Liver (tissue), 3 donors: ENCODE measurements at regions not wholly inside any gene's neighbourhood (a gene's known extent, or its start where the extent isn't known, plus 50 kb on each side); places are given as distances from the start of the nearest gene placed in this dataset.
A peak's percentile ranks its signal among the peaks of the same experiment; 100 is the strongest.

Experiments used
- ATF3 ChIP-seq: IDR thresholded peaks from 2 replicates; pipeline ENCODE4 v1.6.1; 2016; ENCODE audit warnings: antibody characterized with exemption
- CTCF ChIP-seq: fragments of 150-350 bp; IDR thresholded peaks from 2 replicates; pipeline ENCODE4 v1.5.1; 2017; ENCODE audit warnings: improper control_type of control experiment, low read depth, low read length; ENCODE audit not compliant: missing input control
- EGR1 ChIP-seq, 2 donors: IDR thresholded peaks; 2 replicates each; pipeline ENCODE4 v1.6.1; 2016 to 2018; ENCODE audit warnings: antibody characterized with exemption in 2 of 2, low read depth in 2 of 2
- GABPA ChIP-seq, 2 donors: IDR thresholded peaks in 1 of 2; conservative IDR thresholded peaks in 1 of 2; 2 replicates each; pipeline ENCODE4 v1.6.1; 2016; ENCODE audit warnings: antibody characterized with exemption in 2 of 2, mild to moderate bottlenecking in 1 of 2, moderate library complexity in 1 of 2
- HNF4A ChIP-seq, 2 donors: conservative IDR thresholded peaks; 2 replicates each; pipeline ENCODE4 v1.6.1; 2016; ENCODE audit warnings: antibody characterized with exemption in 2 of 2, mild to moderate bottlenecking in 2 of 2
- RAD21 ChIP-seq, 2 donors: IDR thresholded peaks; 2 replicates each; pipeline ENCODE4 v1.6.1; 2016; ENCODE audit warnings: antibody characterized with exemption in 2 of 2, mild to moderate bottlenecking in 2 of 2
- REST ChIP-seq: IDR thresholded peaks from 2 replicates; pipeline ENCODE4 v1.6.1; 2016; ENCODE audit warnings: antibody characterized with exemption, mild to moderate bottlenecking
- RXRA ChIP-seq, 2 donors: IDR thresholded peaks; 2 replicates each; pipeline ENCODE4 v1.6.1; 2017 to 2018; ENCODE audit warnings: antibody characterized with exemption in 2 of 2, mild to moderate bottlenecking in 1 of 2
- SP1 ChIP-seq: IDR thresholded peaks from 2 replicates; pipeline ENCODE4 v1.6.1; 2018; ENCODE audit warnings: antibody characterized with exemption, mild to moderate bottlenecking
- TAF1 ChIP-seq: conservative IDR thresholded peaks from 2 replicates; pipeline ENCODE4 v1.6.1; 2016; ENCODE audit warnings: antibody characterized with exemption, mild to moderate bottlenecking
- YY1 ChIP-seq: IDR thresholded peaks from 2 replicates; pipeline ENCODE4 v1.6.1; 2016; ENCODE audit warnings: antibody characterized with exemption, mild to moderate bottlenecking
- ZBTB33 ChIP-seq: IDR thresholded peaks from 2 replicates; pipeline ENCODE4 v1.6.1; 2016; ENCODE audit warnings: antibody characterized with exemption
- TF ChIP-seq, protein P1 (sequence below): IDR thresholded peaks from 2 replicates; pipeline ENCODE4 v1.6.1; 2016; ENCODE audit warnings: antibody characterized with exemption
- donor health status: healthy.
- donor health status: healthy.

DNA sequence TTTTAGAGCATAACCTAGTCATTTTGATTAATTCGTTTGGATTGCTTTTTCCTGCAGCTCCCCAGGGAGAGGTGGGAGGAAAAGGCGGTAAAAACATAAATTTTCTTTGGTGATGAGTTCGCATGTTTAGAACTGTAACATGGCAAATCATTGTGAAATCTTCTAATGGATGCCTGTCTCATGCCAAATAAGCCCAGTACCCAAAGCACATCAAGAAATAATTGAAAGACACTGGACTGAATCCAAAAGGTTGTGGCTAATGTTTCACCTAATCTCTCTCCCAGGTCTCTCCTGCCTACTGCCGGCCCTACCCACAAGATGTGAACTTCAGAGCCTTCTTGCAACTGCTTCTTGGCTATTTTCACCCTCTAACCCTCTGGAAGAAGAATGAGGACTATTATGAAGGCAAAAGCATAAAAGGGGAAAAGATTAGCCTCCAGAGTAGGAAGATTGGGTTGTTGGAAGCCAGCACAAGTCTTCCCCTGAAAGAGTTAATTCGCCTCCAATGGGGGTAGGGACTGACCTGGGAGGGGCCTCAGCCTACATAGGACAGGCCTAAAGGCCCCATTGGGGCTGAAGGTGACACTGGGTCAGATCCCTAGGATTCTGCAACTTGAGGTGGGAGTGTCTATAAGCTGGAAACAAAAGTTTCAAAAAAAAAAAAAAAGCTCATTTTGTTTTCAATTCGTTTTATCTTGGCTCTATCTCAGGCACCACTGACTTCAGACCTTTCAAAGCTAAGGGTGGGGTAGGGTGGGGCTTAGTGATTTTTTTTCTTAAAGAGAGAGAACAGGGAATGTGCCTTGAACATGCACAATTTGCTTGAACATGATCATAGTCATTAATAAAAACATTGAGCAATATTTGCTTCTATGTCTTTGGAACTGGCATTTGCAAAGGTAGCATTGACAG is 278.6 kb upstream of the KLF3 start:
- TF ChIP-seq REST (no peak), CTCF (no peak), GABPA (IDR thresholded peaks at IDR 0.05 in 1 of 2, conservative IDR thresholded peaks at IDR 0.05 in 1 of 2) (no peak), SP1 (peak; percentile 81), TAF1 (no peak), ATF3 (no peak), RXRA (IDR thresholded peaks at IDR 0.05) (peak; percentile 62 to 87), YY1 (peak; percentile 82), EGR1 (IDR thresholded peaks at IDR 0.05; ENCODE audit: low read depth in 2 of 2) (peak in 1 of 2 donors; percentile 39), HNF4A (conservative IDR thresholded peaks at IDR 0.05) (peak; percentile 64 to 76), ZBTB33 (no peak), RAD21 (IDR thresholded peaks at IDR 0.05) (peak; percentile 20 to 63)
- TF ChIP-seq, protein P1, sequence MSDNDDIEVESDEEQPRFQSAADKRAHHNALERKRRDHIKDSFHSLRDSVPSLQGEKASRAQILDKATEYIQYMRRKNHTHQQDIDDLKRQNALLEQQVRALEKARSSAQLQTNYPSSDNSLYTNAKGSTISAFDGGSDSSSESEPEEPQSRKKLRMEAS, result peak; percentile 56
